GM19240 (cell line): ENCODE measurements at regions not wholly inside any gene's neighbourhood (a gene's known extent, or its start where the extent isn't known, plus 50 kb on each side); places are given as distances from the start of the nearest gene placed in this dataset.
"Not testable (repeated sequence)": the region's sequence is repeated elsewhere in the genome, so short reads cannot be mapped to it uniquely, and the experiment has no call there.

Source experiments
- DNase-seq: peaks from one replicate; pipeline ENCODE4 v3.0.0; 2011; ENCODE audit warnings: low spot score; ENCODE audit not compliant: insufficient read length

- not testable (repeated sequence) for DNase-seq
Observed at GRCh38 chr2:238776761-238777046, 71.2 kb upstream of the TWIST2 start.

- DNase-seq, result no peak
Observed at GRCh38 chr2:238777369-238778067, 70.4 kb upstream of the TWIST2 start.

- peak; percentile 47 for DNase-seq
Observed at GRCh38 chr2:238784671-238785527, 63.0 kb upstream of the TWIST2 start.

- DNase-seq, result no peak
Observed at GRCh38 chr2:238785528-238785860, 62.4 kb upstream of the TWIST2 start.

DNA sequence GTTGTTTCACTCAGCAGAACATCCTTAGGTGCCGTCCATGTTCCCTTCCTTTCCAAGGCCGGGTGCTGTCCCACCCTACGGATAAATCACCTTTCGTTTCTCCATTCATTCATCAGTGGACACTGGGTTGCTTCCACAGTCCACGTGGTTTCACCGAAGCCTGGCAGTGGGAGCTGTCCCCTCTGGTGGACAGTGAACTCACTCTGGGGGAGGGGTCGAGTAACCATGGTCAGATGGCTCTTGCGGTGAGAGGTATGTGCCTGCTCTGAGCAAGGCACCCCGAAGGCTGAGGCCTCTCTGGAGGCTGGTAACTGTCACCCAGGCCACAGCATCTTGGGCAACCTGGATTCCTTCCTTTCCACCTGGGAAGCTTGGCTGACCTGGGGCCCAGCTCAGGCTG lies 61.5 kb upstream of the TWIST2 start:
- no peak for DNase-seq

DNA sequence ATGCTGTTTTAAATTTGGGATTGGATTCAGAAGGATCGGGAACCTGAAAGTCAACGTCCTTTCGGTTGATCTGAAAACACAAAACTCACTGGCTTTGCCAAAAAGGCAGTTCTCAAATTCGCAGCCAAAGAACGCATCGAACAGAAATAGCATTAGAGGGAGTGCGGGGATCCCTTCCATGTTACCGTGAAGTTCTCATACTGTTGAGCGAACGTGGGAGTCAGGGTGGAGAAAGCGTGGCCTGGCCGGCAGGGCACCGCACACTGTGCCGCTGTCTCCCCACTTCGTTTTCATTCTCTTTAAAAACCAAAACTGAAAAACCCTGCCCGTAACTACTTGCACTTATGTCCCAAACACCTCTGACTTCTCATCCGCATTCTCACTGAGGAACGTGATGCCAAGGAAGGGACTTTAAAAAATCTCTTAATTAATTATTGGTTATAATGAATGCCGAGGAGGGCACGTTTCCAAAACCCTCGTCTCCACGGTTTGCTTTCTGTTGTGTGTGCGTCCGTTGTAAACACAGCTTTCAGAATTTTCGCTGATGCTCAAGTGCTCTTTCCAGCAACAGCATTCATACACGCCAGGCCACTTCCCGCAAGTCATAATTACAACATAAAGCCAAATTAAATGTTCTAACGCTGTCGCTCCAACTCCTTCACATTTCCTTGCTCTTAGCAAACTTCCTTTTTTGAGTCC lies 60.9 kb upstream of the TWIST2 start:
- no peak for DNase-seq

- DNase-seq, result no peak
Observed at GRCh38 chr2:238787501-238787900, 60.4 kb upstream of the TWIST2 start.

DNA sequence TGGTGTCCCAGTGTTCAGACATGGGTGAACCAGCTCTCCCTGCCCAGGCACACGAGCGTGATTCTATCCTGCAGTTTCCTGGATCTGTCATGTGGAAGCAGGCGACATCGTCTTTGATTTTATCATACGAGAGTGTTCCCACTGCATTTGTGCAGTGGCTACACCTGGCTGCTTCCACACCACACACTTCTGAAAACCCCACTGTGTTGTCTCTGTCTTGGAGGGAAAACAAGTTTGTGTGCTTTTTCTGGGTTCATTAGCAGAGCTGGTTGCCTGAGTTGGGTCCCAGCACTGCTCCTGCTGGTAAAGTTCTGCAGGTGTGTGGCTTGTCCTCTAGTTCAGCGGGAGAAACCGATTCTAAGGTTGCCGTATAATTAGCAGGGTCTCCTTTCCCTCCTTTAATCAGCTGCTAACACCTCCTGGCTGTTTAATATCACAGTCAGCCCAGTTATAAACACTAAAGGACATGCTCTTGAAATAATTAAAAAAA lies 58.5 kb upstream of the TWIST2 start:
- no peak for DNase-seq

GRCh38 chr2:238790126-238790832 lies 57.6 kb upstream of the TWIST2 start:
- DNase-seq, result no peak

- no peak for DNase-seq
Observed at GRCh38 chr2:238790833-238791230, 57.1 kb upstream of the TWIST2 start.

DNA sequence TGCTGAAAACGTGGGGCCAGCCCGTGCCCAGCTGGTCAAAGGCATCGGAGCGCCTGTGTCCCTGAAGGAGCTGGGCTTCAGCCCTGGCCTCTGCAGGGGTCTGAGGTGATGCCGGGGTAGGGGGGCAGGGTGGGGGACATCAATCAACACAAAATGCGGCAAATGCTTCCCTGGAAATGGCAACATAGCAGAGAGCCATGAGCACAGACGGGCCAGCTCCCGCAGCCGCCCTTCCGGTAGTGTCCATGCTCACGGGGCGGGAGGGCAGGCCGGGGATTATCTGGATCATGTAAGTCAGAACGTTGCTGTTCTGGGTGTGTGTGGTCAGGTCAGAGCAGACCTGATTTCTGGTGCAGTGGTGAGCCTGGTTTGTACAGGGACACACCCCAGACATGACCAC lies 56.5 kb upstream of the TWIST2 start:
- DNase-seq, result no peak

DNA sequence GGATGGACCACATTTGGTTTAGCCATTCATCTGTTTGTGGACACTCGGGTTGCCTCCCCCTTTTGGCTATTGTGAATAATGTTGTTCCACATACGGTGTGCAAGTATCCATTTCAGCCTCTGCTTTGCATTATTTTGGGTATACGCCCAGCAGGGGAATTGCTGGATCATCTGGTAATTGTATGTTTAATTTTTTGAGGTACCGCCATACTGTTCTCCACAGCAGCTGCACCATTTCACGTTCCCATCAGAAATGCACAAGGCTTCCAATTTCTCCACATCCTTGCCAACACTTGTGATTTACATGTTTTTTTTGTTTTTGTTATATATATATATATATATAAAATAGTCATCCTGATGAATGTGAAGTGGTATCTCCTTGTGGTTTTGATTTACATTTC lies 54.6 kb upstream of the TWIST2 start:
- no peak for DNase-seq

DNA sequence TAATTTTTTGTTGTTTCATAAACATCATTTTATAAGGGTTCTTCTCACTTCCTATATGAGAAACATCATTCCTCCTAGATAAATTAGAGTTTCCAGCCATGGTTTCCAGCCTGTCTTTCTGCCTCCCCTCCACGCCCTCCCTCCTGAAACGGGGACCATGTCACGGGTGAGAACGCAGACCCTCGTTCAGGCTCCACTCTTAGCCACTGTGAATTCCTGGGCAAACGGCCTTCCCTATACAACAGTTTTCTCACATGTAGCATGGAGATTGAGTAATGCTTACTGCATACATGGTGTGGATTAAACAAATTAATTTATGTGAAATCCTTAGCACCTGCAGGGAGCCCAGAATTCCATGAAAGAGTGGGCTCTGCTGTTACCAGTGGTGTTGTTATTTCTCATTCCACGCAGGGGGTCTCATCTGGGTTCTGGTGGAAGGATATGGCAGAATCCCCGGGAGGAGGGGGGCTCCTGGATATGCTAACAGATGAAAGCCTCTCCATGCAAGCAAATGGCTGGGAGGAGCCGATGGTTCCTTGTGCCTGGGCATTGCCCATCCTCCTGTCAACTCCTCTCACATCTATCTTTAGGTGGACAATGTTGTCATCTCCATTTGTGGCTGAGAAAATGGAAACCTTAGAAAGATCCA lies 54.0 kb upstream of the TWIST2 start:
- no peak for DNase-seq

DNA sequence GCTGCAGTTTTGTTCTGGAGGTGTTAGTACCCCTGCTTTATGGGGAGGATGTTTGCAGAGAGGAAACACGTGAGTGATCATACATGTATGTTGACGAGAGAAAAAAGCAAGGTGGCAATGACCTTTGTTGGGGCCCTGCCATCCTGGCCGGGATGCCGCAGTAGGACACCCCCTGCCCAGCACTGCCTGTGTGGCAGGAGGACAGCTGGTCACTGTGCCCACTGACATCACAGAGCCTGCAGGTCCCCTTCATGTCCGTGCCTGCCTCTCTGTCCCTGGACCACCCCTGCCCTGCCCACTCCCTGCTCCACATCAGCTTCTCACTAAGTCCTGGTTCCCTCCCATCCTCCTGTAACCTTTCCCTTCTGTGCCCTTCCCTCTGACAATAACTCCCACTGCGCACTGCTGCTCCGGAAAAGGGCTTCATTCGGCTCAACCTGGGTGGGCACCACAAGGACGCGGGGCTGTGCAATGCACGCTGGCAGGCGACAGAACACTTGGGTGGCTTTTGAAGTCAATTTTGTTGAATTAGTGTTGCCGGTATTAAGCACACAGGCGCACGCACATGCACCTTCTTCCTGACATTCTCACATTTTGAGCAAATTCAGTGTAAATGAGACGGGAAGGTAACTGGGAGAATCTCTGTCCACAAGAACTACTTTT lies 51.5 kb upstream of the TWIST2 start:
- DNase-seq, result no peak

- no peak for DNase-seq
Observed at GRCh38 chr2:238797537-238797936, 50.3 kb upstream of the TWIST2 start.
